B cell (primary cell): ENCODE measurements at regions not wholly inside any gene's neighbourhood (a gene's known extent, or its start where the extent isn't known, plus 50 kb on each side); places are given as distances from the start of the nearest gene placed in this dataset.

Experiments
- ATAC-seq: fragments of 200-7000 bp; cut with Tn5 transposase; one replicate; pipeline ENCODE4 v1.10.0; 2021; ENCODE audit warnings: low read depth, mild to moderate bottlenecking, moderate number of reproducible peaks, moderate library complexity
- CTCF ChIA-PET: fragments of 350-600 bp; sonication (Branson Sonifier 250); formaldehyde crosslinking; loops from one replicate; lab custom pipeline; 2021; ENCODE audit warnings: antibody characterized with exemption, inconsistent platforms; lab: Charles Lee
- POLR2A ChIA-PET: fragments of 350-600 bp; sonication (Branson Sonifier 250); formaldehyde crosslinking; loops from one replicate; lab custom pipeline; 2021; ENCODE audit warnings: antibody characterized with exemption; lab: Charles Lee
- DNase-seq: peaks from one replicate; pipeline ENCODE4 v3.0.0; 2013
- H2AFZ ChIP-seq: 2 replicates; pipeline ENCODE4 v1.6.1; 2012; ENCODE audit warnings: mild to moderate bottlenecking, low read depth, low read length; ENCODE audit not compliant: insufficient read depth, poor library complexity, severe bottlenecking
- H3K27ac ChIP-seq, 2 donors: 1 replicate in 1 of 2; 2 replicates in 1 of 2; pipeline ENCODE4 v1.5.1; 2012 to 2013; ENCODE audit warnings: low read length in 2 of 2, mild to moderate bottlenecking in 2 of 2, moderate library complexity in 1 of 2
- H3K27me3 ChIP-seq, 4 experiments: fragments of 200-600 bp in 1 of 4; sonication (generic) in 1 of 4; replicated peaks in 1 of 4; 1 replicate in 2 of 4; 2 replicates in 2 of 4; pipeline versions ENCODE4 v1.6.1 to v1.7.0; 2013 to 2016; ENCODE audit warnings: low read length in 3 of 4, mild to moderate bottlenecking in 2 of 4, mixed read lengths in 1 of 4, moderate library complexity in 1 of 4; ENCODE audit not compliant: insufficient read depth in 4 of 4, control insufficient read depth in 3 of 4; ENCODE audit errors: control extremely low read depth in 1 of 4
- H3K36me3 ChIP-seq, 2 experiments: replicated peaks in 1 of 2; 1 replicate in 1 of 2; 2 replicates in 1 of 2; pipeline versions ENCODE4 v1.6.1 to v1.7.1; 2013; ENCODE audit warnings: low read length in 1 of 2; ENCODE audit not compliant: insufficient read depth in 2 of 2, control insufficient read depth in 1 of 2; ENCODE audit errors: control extremely low read depth in 1 of 2, extremely low read depth in 1 of 2
- H3K4me1 ChIP-seq, 2 donors: fragments of 200-600 bp in 1 of 2; sonication (generic) in 1 of 2; 1 replicate in 1 of 2; 2 replicates in 1 of 2; pipeline versions ENCODE4 v1.5.1 to v1.6.1; 2013 to 2017; ENCODE audit warnings: low read length in 2 of 2; ENCODE audit not compliant: control insufficient read depth in 2 of 2, insufficient read depth in 2 of 2
- H3K4me2 ChIP-seq: replicated peaks from 2 replicates; pipeline ENCODE3; 2012; ENCODE audit warnings: mild to moderate bottlenecking, low read depth, low read length; ENCODE audit not compliant: poor library complexity, severe bottlenecking
- H3K4me3 ChIP-seq, 5 experiments: fragments of 200-600 bp in 1 of 5; sonication (generic) in 1 of 5; 1 replicate in 3 of 5; 2 replicates in 2 of 5; pipeline versions ENCODE4 v1.5.1 to v1.7.0; 2011 to 2016; ENCODE audit warnings: low read length in 4 of 5, mild to moderate bottlenecking in 4 of 5, low read depth in 2 of 5, control low read depth in 1 of 5, moderate library complexity in 1 of 5; ENCODE audit not compliant: insufficient read depth in 1 of 5; ENCODE audit errors: control extremely low read depth in 1 of 5, extremely low read depth in 1 of 5
- H3K79me2 ChIP-seq: fragments of 200-600 bp; sonication (generic); one replicate; pipeline ENCODE4 v1.6.0; 2016; ENCODE audit warnings: low read length; ENCODE audit not compliant: control insufficient read depth, insufficient read depth
- H3K9ac ChIP-seq: fragments of 200-600 bp; sonication (generic); 2 replicates; pipeline ENCODE4 v1.6.1; 2017; ENCODE audit warnings: mild to moderate bottlenecking, low read length, moderate library complexity
- H3K9me3 ChIP-seq, 3 donors: one replicate each; pipeline versions ENCODE4 v1.6.1 to v1.7.1; 2013; ENCODE audit warnings: low read length in 2 of 3; ENCODE audit not compliant: control insufficient read depth in 2 of 3, insufficient read depth in 1 of 3; ENCODE audit errors: control extremely low read depth in 1 of 3
- H4K20me1 ChIP-seq: 2 replicates; pipeline ENCODE4 v1.6.0; 2012; ENCODE audit warnings: mild to moderate bottlenecking, low read length; ENCODE audit not compliant: insufficient read depth, control insufficient read depth, poor library complexity, severe bottlenecking
- H3K27ac Mint-ChIP-seq: one replicate; pipeline ENCODE4 v1.8.0; 2021; ENCODE audit warnings: mixed read lengths
- H3K27me3 Mint-ChIP-seq: one replicate; pipeline ENCODE4 v1.8.0; 2021; ENCODE audit warnings: mixed read lengths
- H3K4me1 Mint-ChIP-seq: one replicate; pipeline ENCODE4 v1.8.0; 2021; ENCODE audit warnings: mixed read lengths
- H3K4me3 Mint-ChIP-seq: one replicate; pipeline ENCODE4 v1.8.0; 2021; ENCODE audit warnings: mixed read lengths
- H3K9me3 Mint-ChIP-seq: one replicate; pipeline ENCODE4 v1.8.0; 2022; ENCODE audit warnings: mixed read lengths; ENCODE audit not compliant: insufficient read depth
- EZH2 ChIP-seq: IDR thresholded peaks from 2 replicates; pipeline ENCODE4 v1.6.1; 2012; ENCODE audit warnings: borderline replicate concordance, low read depth, mild to moderate bottlenecking, moderate library complexity, low read length; ENCODE audit not compliant: insufficient read depth, poor library complexity, severe bottlenecking
- WGBS: methylation state at CpG from one replicate; pipeline ENCODE4 v1.1.5; 2013; ENCODE audit warnings: missing lambda C conversion rate; ENCODE audit not compliant: insufficient coverage; 5-methylcytosine and 5-hydroxymethylcytosine counted together
- intact Hi-C: fragments of 100-400 bp; cut with micrococcal nuclease; formaldehyde crosslinking; loops from one replicate; pipeline ENCODE4 v1.10.0; 2022
- TF ChIP-seq, protein P1 (sequence below): fragments of 200-600 bp; IDR thresholded peaks from one replicate; pipeline ENCODE4 v1.8.0; 2022; ENCODE audit warnings: antibody characterized with exemption, mild to moderate bottlenecking

DNA sequence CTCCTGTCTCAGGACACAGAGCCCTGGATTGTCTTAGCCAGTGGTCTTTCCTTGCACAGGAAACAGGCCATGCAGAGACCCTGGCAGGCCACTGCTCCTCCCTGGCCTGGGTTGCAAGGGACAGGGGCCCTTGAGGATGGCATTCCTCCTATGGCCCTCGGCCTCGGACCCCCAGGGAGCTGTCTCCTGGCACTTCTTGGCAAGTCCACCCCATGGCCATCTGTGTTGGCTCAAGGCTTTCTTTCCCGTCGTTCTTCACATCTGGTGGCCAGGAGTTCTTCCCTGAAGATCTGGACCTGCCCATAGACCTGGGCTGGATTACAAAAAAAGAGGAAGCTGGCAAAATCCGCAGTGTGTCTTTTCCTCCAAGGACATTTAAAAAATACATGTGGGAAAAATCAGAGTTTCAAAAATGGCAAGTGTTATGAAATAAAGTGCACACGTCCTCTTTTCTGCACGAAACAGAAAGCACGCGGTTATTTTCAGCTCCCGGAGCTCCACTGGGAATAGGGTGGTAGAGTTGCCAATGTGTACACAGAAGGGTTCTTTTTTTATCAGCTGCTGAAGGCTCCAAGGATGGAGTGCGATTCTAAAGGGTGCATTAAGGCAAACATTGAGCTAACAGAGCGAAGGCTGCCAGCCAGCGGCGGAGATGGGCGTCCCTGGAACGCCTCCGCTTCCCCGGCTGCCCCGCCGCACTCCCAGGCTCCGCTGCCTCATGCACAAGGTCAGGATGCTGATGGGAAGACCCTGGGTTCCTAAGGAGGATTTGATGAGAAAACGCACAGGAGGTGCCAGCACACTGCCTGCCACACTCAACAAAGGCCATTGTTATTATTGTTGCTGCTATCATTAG is 62.8 kb upstream of the FAM20C start:
- TF ChIP-seq, protein P1, sequence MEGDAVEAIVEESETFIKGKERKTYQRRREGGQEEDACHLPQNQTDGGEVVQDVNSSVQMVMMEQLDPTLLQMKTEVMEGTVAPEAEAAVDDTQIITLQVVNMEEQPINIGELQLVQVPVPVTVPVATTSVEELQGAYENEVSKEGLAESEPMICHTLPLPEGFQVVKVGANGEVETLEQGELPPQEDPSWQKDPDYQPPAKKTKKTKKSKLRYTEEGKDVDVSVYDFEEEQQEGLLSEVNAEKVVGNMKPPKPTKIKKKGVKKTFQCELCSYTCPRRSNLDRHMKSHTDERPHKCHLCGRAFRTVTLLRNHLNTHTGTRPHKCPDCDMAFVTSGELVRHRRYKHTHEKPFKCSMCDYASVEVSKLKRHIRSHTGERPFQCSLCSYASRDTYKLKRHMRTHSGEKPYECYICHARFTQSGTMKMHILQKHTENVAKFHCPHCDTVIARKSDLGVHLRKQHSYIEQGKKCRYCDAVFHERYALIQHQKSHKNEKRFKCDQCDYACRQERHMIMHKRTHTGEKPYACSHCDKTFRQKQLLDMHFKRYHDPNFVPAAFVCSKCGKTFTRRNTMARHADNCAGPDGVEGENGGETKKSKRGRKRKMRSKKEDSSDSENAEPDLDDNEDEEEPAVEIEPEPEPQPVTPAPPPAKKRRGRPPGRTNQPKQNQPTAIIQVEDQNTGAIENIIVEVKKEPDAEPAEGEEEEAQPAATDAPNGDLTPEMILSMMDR = no peak
- no peak for TF ChIP-seq EZH2
- ATAC-seq (no peak), DNase-seq (no peak)
- Histone ChIP-seq H3K27ac (no peak overlapping the region), H3K4me1 (peaks cover 0 to 10% of the 10 kb centered on the region in 2 donors), H3K4me3 (no peak overlapping the region), H3K9me3 (peaks cover 0 to 3% (median 0%) of the 10 kb centered on the region in 3 donors), H2AFZ (no peak overlapping the region), H4K20me1 (no peaks in the 10 kb centered on the region), H3K36me3 (no peaks in the 10 kb centered on the region), H3K9ac (no peak overlapping the region), H3K4me2 (no peak overlapping the region), H3K79me2 (no peaks in the 10 kb centered on the region), H3K27me3 (no peaks in the 10 kb centered on the region)
- Mint-ChIP-seq H3K27me3 (peaks cover 5% of the 10 kb centered on the region), H3K4me1 (no peaks in the 10 kb centered on the region), H3K4me3 (no peak overlapping the region), H3K9me3 (no peaks in the 10 kb centered on the region), H3K27ac (no peak overlapping the region)
- intact Hi-C loops = no loop called here
- POLR2A ChIA-PET = no interaction called here
- 61% methylated on average over 20 of the region's 22 CpGs for WGBS
- CTCF ChIA-PET = no interaction called here

DNA sequence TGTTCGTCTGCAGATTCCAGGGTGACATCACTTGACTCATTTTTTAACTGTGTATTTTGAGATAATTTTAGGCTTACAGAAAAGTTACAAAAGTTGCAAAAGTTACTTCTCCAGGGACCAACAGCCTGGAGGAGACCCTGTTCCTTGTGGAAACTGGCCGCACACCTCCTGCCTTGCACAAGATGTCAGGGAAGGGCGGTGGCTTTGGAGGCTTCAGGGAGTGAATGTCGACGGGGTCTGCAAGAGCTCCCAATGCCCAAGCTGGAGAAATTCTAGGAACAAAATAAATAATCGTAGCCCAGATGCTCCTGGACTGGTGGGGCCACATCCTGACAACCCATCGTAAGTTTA is 62.2 kb upstream of the FAM20C start:
- intact Hi-C loops = no loop called here
- no peak overlapping the region for H3K4me2 ChIP-seq
- no peak overlapping the region for H3K4me3 ChIP-seq
- POLR2A ChIA-PET = no interaction called here
- DNase-seq (no peak), ATAC-seq (no peak)
- H3K4me1 ChIP-seq = peaks cover 0 to 10% of the 10 kb centered on the region in 2 donors
- H3K9ac ChIP-seq = no peak overlapping the region
- H3K27me3 Mint-ChIP-seq = peaks cover 5% of the 10 kb centered on the region
- WGBS = 94% methylated on average over 5 of the region's 7 CpGs
- no peak overlapping the region for H3K4me3 Mint-ChIP-seq
- H3K27ac ChIP-seq = no peak overlapping the region
- no peaks in the 10 kb centered on the region for H4K20me1 ChIP-seq
- H3K27me3 ChIP-seq = no peaks in the 10 kb centered on the region
- H3K9me3 ChIP-seq = peaks cover 0 to 3% (median 0%) of the 10 kb centered on the region in 3 donors
- no peaks in the 10 kb centered on the region for H3K79me2 ChIP-seq
- no peaks in the 10 kb centered on the region for H3K36me3 ChIP-seq
- TF ChIP-seq EZH2 = no peak
- TF ChIP-seq, protein P1 = no peak
- H3K27ac Mint-ChIP-seq = no peak overlapping the region
- CTCF ChIA-PET = no interaction called here
- H2AFZ ChIP-seq = no peak overlapping the region
- no peaks in the 10 kb centered on the region for H3K9me3 Mint-ChIP-seq
- no peaks in the 10 kb centered on the region for H3K4me1 Mint-ChIP-seq
